H1 (cell line): ENCODE measurements at regions not wholly inside any gene's neighbourhood (a gene's known extent, or its start where the extent isn't known, plus 50 kb on each side); places are given as distances from the start of the nearest gene placed in this dataset.

Experiments used
- CTCF ChIA-PET: fragments of 300-600 bp; sonication (Branson Sonifier 250); formaldehyde crosslinking; loops from one replicate; lab custom pipeline; 2021; ENCODE audit not compliant: partially characterized antibody; lab: Charles Lee
- POLR2A ChIA-PET: fragments of 300-600 bp; sonication (Branson Sonifier 250); formaldehyde crosslinking; loops from one replicate; lab custom pipeline; 2021; ENCODE audit warnings: inconsistent platforms; ENCODE audit not compliant: partially characterized antibody; lab: Charles Lee
- DNase-seq, 2 experiments: peaks; one replicate each; pipeline versions ENCODE4 v3.0.0 to v3.0.0-alpha.2; 2010 to 2022; ENCODE audit warnings: low spot score in 2 of 2, low read depth in 1 of 2, mixed read lengths in 1 of 2
- FAIRE-seq: peaks from 2 replicates; lab custom pipeline; 2011; peaks lifted over from hg19 to GRCh38; lab: Jason Lieb, UNC
- H2AFZ ChIP-seq: 2 replicates; pipeline ENCODE4 v1.8.1; 2012; ENCODE audit warnings: low read length, inconsistent platforms
- H2AK5ac ChIP-seq: 2 replicates; pipeline ENCODE4 v1.6.1; 2013; ENCODE audit warnings: low read depth, low read length
- H2BK120ac ChIP-seq: replicated peaks from 2 replicates; pipeline ENCODE3; 2013; ENCODE audit warnings: low read depth, low read length, inconsistent platforms
- H2BK12ac ChIP-seq: 2 replicates; pipeline ENCODE4 v1.6.1; 2013; ENCODE audit warnings: low read depth, low read length
- H2BK15ac ChIP-seq: 2 replicates; pipeline ENCODE4 v1.6.1; 2013; ENCODE audit warnings: low read length
- H2BK20ac ChIP-seq: 2 replicates; pipeline ENCODE4 v1.6.1; 2013; ENCODE audit warnings: low read length
- H2BK5ac ChIP-seq: 2 replicates; pipeline ENCODE4 v1.6.1; 2013; ENCODE audit warnings: low read depth, low read length
- H3K14ac ChIP-seq: 2 replicates; pipeline ENCODE4 v1.6.1; 2013; ENCODE audit warnings: inconsistent platforms; ENCODE audit not compliant: insufficient read length
- H3K18ac ChIP-seq: 2 replicates; pipeline ENCODE4 v1.6.1; 2013; ENCODE audit warnings: low read length; ENCODE audit errors: extremely low read depth
- H3K23ac ChIP-seq: 2 replicates; pipeline ENCODE4 v1.6.1; 2013; ENCODE audit warnings: inconsistent platforms; ENCODE audit not compliant: insufficient read length
- H3K23me2 ChIP-seq: 2 replicates; pipeline ENCODE4 v1.6.1; 2013; ENCODE audit warnings: low read depth, low read length
- H3K27ac ChIP-seq: 2 replicates; pipeline ENCODE4 v1.6.1; 2011; ENCODE audit warnings: low read depth, low read length, inconsistent platforms
- H3K27me3 ChIP-seq, 4 experiments: replicated peaks in 1 of 4; 1 replicate in 1 of 4; 2 replicates in 3 of 4; pipeline versions ENCODE4 v1.6.1 to v1.8.1; 2011 to 2013; ENCODE audit warnings: low read length in 3 of 4, mild to moderate bottlenecking in 3 of 4, inconsistent platforms in 2 of 4, mixed read lengths in 2 of 4, moderate library complexity in 1 of 4; ENCODE audit not compliant: control insufficient read depth in 3 of 4, insufficient read depth in 3 of 4; ENCODE audit errors: extremely low read depth in 1 of 4
- H3K36me3 ChIP-seq, 4 experiments: 2 replicates each; pipeline versions ENCODE4 v1.6.1 to v1.8.1; 2011 to 2013; ENCODE audit warnings: mild to moderate bottlenecking in 4 of 4, low read length in 3 of 4, moderate library complexity in 2 of 4, control low read depth in 1 of 4, inconsistent platforms in 1 of 4; ENCODE audit not compliant: insufficient read depth in 4 of 4, control insufficient read depth in 2 of 4
- H3K4ac ChIP-seq: replicated peaks from 2 replicates; pipeline ENCODE3; 2013; ENCODE audit warnings: low read length, low read depth, mixed read lengths, inconsistent platforms; ENCODE audit not compliant: insufficient read length
- H3K4me1 ChIP-seq, 4 experiments: replicated peaks in 1 of 4; 1 replicate in 1 of 4; 2 replicates in 3 of 4; pipeline versions ENCODE4 v1.6.1 to v1.8.1; 2011 to 2013; ENCODE audit warnings: low read length in 3 of 4, inconsistent platforms in 2 of 4, mixed read lengths in 1 of 4; ENCODE audit not compliant: insufficient read depth in 4 of 4, control insufficient read depth in 3 of 4
- H3K4me2 ChIP-seq, 2 experiments: 2 replicates each; pipeline versions ENCODE4 v1.6.1 to v1.8.1; 2011 to 2013; ENCODE audit warnings: low read depth in 2 of 2, low read length in 2 of 2, control low read depth in 1 of 2, inconsistent platforms in 1 of 2, mild to moderate bottlenecking in 1 of 2; ENCODE audit not compliant: insufficient read depth in 1 of 2
- H3K4me3 ChIP-seq, 4 experiments: fragments of 200-600, 300-600 bp in 1 of 4; sonication (generic), shearing (Covaris generic), sonication (Bioruptor Twin) in 1 of 4; 2 replicates each; pipeline versions ENCODE4 v1.5.1 to v1.8.1; 2011 to 2016; ENCODE audit warnings: low read length in 4 of 4, low read depth in 3 of 4, control low read depth in 2 of 4, inconsistent platforms in 2 of 4, mild to moderate bottlenecking in 2 of 4, mixed read lengths in 1 of 4, moderate library complexity in 1 of 4; ENCODE audit not compliant: insufficient read depth in 2 of 4; ENCODE audit errors: extremely low read depth in 1 of 4
- H3K56ac ChIP-seq: replicated peaks from 2 replicates; pipeline ENCODE3; 2013; ENCODE audit warnings: low read depth, mild to moderate bottlenecking, mixed read lengths, low read length, inconsistent platforms; ENCODE audit not compliant: insufficient read length
- H3K79me1 ChIP-seq: 2 replicates; pipeline ENCODE4 v1.6.1; 2013; ENCODE audit warnings: low read depth, low read length, control low read depth
- H3K79me2 ChIP-seq, 2 experiments: 2 replicates each; pipeline versions ENCODE4 v1.6.1 to v1.8.1; 2012 to 2013; ENCODE audit warnings: low read length in 2 of 2, mild to moderate bottlenecking in 2 of 2, inconsistent platforms in 1 of 2; ENCODE audit not compliant: insufficient read depth in 2 of 2, control insufficient read depth in 1 of 2
- H3K9ac ChIP-seq, 4 experiments: replicated peaks in 1 of 4; 1 replicate in 1 of 4; 2 replicates in 3 of 4; pipeline versions ENCODE4 v1.6.1 to v1.8.1; 2011 to 2013; ENCODE audit warnings: low read depth in 3 of 4, low read length in 3 of 4, control low read depth in 2 of 4, mild to moderate bottlenecking in 2 of 4, moderate library complexity in 2 of 4, inconsistent platforms in 1 of 4; ENCODE audit errors: extremely low read depth in 1 of 4
- H3K9me3 ChIP-seq, 2 experiments: 2 replicates each; pipeline versions ENCODE4 v1.6.1 to v1.8.1; 2012 to 2013; ENCODE audit warnings: mild to moderate bottlenecking in 2 of 2, moderate library complexity in 2 of 2, control low read depth in 1 of 2, inconsistent platforms in 1 of 2, low read depth in 1 of 2, low read length in 1 of 2, mixed read lengths in 1 of 2; ENCODE audit not compliant: insufficient read depth in 2 of 2
- H4K20me1 ChIP-seq, 2 experiments: replicated peaks in 1 of 2; 2 replicates each; pipeline versions ENCODE3 to v1.8.1; 2011 to 2013; ENCODE audit warnings: inconsistent platforms in 2 of 2, low read length in 2 of 2, mild to moderate bottlenecking in 1 of 2; ENCODE audit not compliant: insufficient read depth in 2 of 2, control insufficient read depth in 1 of 2
- H4K5ac ChIP-seq: 2 replicates; pipeline ENCODE4 v1.6.1; 2013; ENCODE audit warnings: low read length, low read depth, mixed read lengths, inconsistent platforms; ENCODE audit not compliant: insufficient read length
- H4K8ac ChIP-seq: 2 replicates; pipeline ENCODE4 v1.8.0; 2013; ENCODE audit warnings: mild to moderate bottlenecking, moderate library complexity, low read length, inconsistent platforms; ENCODE audit not compliant: insufficient read depth; ENCODE audit errors: extremely low read depth
- H4K91ac ChIP-seq: replicated peaks from 2 replicates; pipeline ENCODE3; 2013; ENCODE audit warnings: low read length, mixed read lengths, inconsistent platforms; ENCODE audit not compliant: insufficient read length
- CTCF ChIP-seq, 3 experiments: IDR thresholded peaks; 1 replicate in 2 of 3; 2 replicates in 1 of 3; pipeline versions ENCODE4 v1.5.1 to v1.6.1; 2011; ENCODE audit warnings: low read length in 3 of 3, mild to moderate bottlenecking in 3 of 3, inconsistent platforms in 2 of 3, low read depth in 1 of 3, moderate library complexity in 1 of 3; ENCODE audit not compliant: insufficient read depth in 1 of 3; ENCODE audit errors: control extremely low read depth in 1 of 3
- KDM1A ChIP-seq: fragments of 200-600, 300-600 bp; sonication (generic); IDR thresholded peaks from 2 replicates; pipeline ENCODE4 v1.7.1; 2016; ENCODE audit warnings: mild to moderate bottlenecking, low read length, borderline replicate concordance
- NRF1 ChIP-seq: IDR thresholded peaks from 2 replicates; pipeline ENCODE4 v1.6.1; 2011; ENCODE audit warnings: mild to moderate bottlenecking, low read depth, low read length, improper control_type of control experiment
- WGBS, 2 experiments: shearing (Covaris generic) in 1 of 2; methylation state at CpG; one replicate each; pipeline versions ENCODE4 v1.1.6 to v1.1.7; 2013 to 2015; ENCODE audit warnings: low lambda C conversion rate in 2 of 2, mixed read lengths in 2 of 2, inconsistent platforms in 1 of 2, low coverage in 1 of 2, missing lambda C conversion rate in 1 of 2; ENCODE audit not compliant: insufficient replicate concordance in 2 of 2, insufficient coverage in 1 of 2, insufficient read length in 1 of 2; ENCODE audit errors: extremely low coverage in 1 of 2, missing lambda C conversion rate in 1 of 2; 5-methylcytosine and 5-hydroxymethylcytosine counted together

- POLR2A ChIA-PET = no interaction called here
These were observed 380.7 kb upstream of the TRIB2 start for GRCh38 chr2:12335995-12336394.

More at GRCh38 chr2:12335995-12336394, 380.7 kb upstream of the TRIB2 start:
- Histone ChIP-seq H3K4me1 (no peaks in the 10 kb centered on the region), H4K91ac (no peak overlapping the region), H3K79me1 (no peaks in the 10 kb centered on the region), H3K27me3 (no peaks in the 10 kb centered on the region), H2BK5ac (no peak overlapping the region), H3K79me2 (no peaks in the 10 kb centered on the region), H3K4ac (no peak overlapping the region), H3K36me3 (no peaks in the 10 kb centered on the region; a peak in 1 of 8 replicates), H3K4me2 (no peak overlapping the region), H2BK120ac (no peak overlapping the region), H2BK12ac (no peak overlapping the region), H4K8ac (no peak overlapping the region), H3K56ac (no peak overlapping the region), H3K4me3 (no peak overlapping the region), H3K18ac (no peak overlapping the region), H3K27ac (no peak overlapping the region), H3K23me2 (no peaks in the 10 kb centered on the region), H4K20me1 (no peaks in the 10 kb centered on the region), H3K14ac (no peak overlapping the region), H2AK5ac (no peak overlapping the region), H3K9ac (no peak overlapping the region), H2AFZ (no peak overlapping the region), H3K23ac (no peak overlapping the region), H3K9me3 (no peaks in the 10 kb centered on the region), H2BK20ac (no peak overlapping the region), H4K5ac (no peak overlapping the region), H2BK15ac (no peak overlapping the region)
- CTCF ChIA-PET = no interaction called here
- FAIRE-seq (no peak), DNase-seq (no peak)
- no peak for TF ChIP-seq NRF1
- no peak for TF ChIP-seq KDM1A
- no peak for TF ChIP-seq CTCF (IDR thresholded peaks at IDR 0.05; ENCODE audit: control extremely low read depth in 1 of 3, insufficient read depth in 1 of 3, low read depth in 1 of 3, low read length in 3 of 3)
- 89% methylated on average over 2 of the region's 2 CpGs; no CpG with 5 or more reads in 1 of the 2 experiments for WGBS, 2 experiments
